GM10266 (cell line): ENCODE measurements at regions not wholly inside any gene's neighbourhood (a gene's known extent, or its start where the extent isn't known, plus 50 kb on each side); places are given as distances from the start of the nearest gene placed in this dataset.

Experiments used
- DNase-seq: peaks from one replicate; pipeline ENCODE4 v3.0.0; 2012; ENCODE audit errors: extremely low spot score
- CTCF ChIP-seq: IDR thresholded peaks from 2 replicates; pipeline ENCODE4 v1.5.1; 2012; ENCODE audit warnings: mild to moderate bottlenecking, low read depth; ENCODE audit not compliant: control insufficient read depth, insufficient read depth; ENCODE audit errors: missing control alignments

GRCh38 chr5:54649041-54649504 is 131.5 kb downstream of the SNX18 start:
- TF ChIP-seq CTCF, result no peak
- DNase-seq, result no peak

- peak; percentile 71 for DNase-seq
- TF ChIP-seq CTCF, result no peak
Observed at GRCh38 chr5:54646356-54647101, 129.0 kb downstream of the SNX18 start.

DNA sequence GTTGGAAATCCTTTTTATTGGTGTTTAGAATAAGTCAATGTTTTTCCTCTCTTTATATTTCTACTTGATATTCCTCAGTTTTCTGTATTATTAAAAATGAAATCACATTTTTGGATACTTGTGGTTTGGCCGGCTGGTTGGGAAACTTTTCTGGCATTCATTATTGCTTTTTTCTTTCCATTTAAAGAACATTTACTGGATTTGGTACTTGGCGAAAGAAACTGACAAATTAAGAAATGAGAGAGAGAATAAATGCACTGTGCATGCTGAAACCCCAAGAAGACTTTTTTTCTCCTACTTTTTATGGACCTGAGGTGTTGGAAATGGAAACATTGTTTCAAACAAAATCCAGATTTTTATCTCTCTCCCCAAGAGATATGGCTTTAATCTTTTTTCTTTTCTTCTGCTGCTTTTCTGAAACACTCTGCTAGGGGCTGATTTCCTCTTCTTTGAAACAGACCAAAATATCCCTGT is 128.4 kb downstream of the SNX18 start:
- TF ChIP-seq CTCF, result no peak
- DNase-seq, result no peak

DNA sequence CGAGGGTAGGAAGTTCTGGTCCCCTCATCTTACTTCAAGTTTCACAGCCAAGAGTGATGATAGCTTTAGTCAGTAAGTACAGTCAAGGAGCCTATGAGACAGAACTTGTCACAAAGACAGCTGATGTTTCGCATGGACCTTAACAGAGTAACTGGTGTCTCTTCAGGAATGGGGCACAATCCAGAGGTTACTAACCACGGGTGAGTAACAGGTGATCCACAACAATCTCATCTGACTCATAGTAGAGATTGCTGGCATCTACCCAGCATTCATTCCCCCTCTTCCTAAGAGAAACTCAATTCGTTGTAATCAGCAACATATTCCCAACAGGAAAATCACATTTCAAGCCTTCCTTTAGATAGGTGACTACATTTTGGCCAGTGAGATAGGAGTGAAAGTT is 126.7 kb downstream of the SNX18 start:
- no peak for TF ChIP-seq CTCF
- no peak for DNase-seq

DNA sequence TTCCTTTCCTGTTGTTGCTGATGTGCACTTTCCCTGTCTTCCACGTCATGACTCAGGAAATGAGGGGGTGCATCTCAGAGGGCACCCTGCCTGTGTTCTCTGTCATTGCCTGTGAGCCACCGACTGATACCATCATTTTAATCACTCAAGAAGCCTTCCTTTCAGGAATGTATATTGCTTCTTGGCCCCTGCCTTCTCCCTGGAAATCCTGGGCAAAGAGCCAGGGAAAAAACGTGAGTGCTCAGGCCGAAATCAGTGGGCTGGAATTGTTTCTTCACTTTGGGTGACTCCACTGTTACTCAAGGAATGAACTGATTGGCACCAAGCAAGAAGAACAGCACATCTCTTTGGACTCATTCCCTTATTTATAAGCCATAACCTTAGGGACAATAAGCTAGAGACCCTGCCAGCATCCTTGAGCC is 126.1 kb downstream of the SNX18 start:
- DNase-seq, result no peak
- no peak for TF ChIP-seq CTCF

- no peak for DNase-seq
- no peak for TF ChIP-seq CTCF
Observed at GRCh38 chr5:54639621-54640020, 122.1 kb downstream of the SNX18 start.

DNA sequence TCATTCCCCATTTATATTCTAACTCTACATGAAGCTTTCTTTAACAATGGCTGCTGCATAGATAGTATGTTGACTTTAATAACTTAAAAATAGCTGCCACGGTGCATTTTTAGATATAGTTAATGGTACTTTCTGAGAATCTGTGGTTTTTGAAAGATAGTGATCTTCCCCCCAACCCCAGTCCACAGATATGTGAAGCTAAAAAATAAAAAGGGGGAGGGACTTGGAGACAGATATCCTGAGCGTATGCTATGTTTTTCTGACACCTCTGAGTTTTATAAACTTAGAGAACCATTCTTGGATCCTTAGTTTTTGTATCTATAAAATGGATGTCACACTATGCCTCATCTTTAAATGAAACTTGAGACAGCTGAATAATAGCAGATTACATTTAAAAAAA is 120.5 kb downstream of the SNX18 start:
- DNase-seq, result no peak
- TF ChIP-seq CTCF, result no peak
